Tibial nerve (tissue), 4 donors: ENCODE measurements at regions not wholly inside any gene's neighbourhood (a gene's known extent, or its start where the extent isn't known, plus 50 kb on each side); places are given as distances from the start of the nearest gene placed in this dataset.

Experiments used
- EP300 ChIP-seq, 2 donors: sonication (generic); formaldehyde crosslinking; IDR thresholded peaks; one replicate each; pipeline ENCODE4 v1.6.1; 2017; ENCODE audit warnings: antibody characterized with exemption in 2 of 2, mild to moderate bottlenecking in 1 of 2
- TF ChIP-seq, protein P1 (sequence below), 5 experiments: fragments of 200-600 bp in 3 of 5; fragments of 450-650 bp in 2 of 5; sonication (generic) in 3 of 5; IDR thresholded peaks; one replicate each; pipeline ENCODE4 v1.5.1; 2016 to 2019; ENCODE audit warnings: antibody characterized with exemption in 5 of 5, mild to moderate bottlenecking in 3 of 5, moderate library complexity in 2 of 5

- TF ChIP-seq, protein P1, sequence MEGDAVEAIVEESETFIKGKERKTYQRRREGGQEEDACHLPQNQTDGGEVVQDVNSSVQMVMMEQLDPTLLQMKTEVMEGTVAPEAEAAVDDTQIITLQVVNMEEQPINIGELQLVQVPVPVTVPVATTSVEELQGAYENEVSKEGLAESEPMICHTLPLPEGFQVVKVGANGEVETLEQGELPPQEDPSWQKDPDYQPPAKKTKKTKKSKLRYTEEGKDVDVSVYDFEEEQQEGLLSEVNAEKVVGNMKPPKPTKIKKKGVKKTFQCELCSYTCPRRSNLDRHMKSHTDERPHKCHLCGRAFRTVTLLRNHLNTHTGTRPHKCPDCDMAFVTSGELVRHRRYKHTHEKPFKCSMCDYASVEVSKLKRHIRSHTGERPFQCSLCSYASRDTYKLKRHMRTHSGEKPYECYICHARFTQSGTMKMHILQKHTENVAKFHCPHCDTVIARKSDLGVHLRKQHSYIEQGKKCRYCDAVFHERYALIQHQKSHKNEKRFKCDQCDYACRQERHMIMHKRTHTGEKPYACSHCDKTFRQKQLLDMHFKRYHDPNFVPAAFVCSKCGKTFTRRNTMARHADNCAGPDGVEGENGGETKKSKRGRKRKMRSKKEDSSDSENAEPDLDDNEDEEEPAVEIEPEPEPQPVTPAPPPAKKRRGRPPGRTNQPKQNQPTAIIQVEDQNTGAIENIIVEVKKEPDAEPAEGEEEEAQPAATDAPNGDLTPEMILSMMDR (IDR thresholded peaks at IDR 0.05) = no peak
- no peak for TF ChIP-seq EP300 (IDR thresholded peaks at IDR 0.05)
These were observed 81.1 kb upstream of the PRNP start for GRCh38 chr20:4605166-4605565.
